Cardiac fibroblast (primary cell): ENCODE measurements at regions not wholly inside any gene's neighbourhood (a gene's known extent, or its start where the extent isn't known, plus 50 kb on each side); places are given as distances from the start of the nearest gene placed in this dataset.

Experiments used
- DNase-seq, 2 donors: peaks; one replicate each; pipeline versions ENCODE4 v3.0.0 to v3.0.0-alpha.2; 2010; ENCODE audit warnings: low read depth in 2 of 2
- H3K4me3 ChIP-seq, 2 donors: replicated peaks in 1 of 2; 1 replicate in 1 of 2; 2 replicates in 1 of 2; pipeline ENCODE4 v1.5.1; 2011; ENCODE audit warnings: low read depth in 2 of 2, low read length in 2 of 2, mild to moderate bottlenecking in 2 of 2, moderate library complexity in 1 of 2
- TF ChIP-seq, protein P1 (sequence below): IDR thresholded peaks from one replicate; pipeline ENCODE4 v1.5.1; 2011; ENCODE audit warnings: low read depth, mild to moderate bottlenecking, low read length, inconsistent platforms

DNA sequence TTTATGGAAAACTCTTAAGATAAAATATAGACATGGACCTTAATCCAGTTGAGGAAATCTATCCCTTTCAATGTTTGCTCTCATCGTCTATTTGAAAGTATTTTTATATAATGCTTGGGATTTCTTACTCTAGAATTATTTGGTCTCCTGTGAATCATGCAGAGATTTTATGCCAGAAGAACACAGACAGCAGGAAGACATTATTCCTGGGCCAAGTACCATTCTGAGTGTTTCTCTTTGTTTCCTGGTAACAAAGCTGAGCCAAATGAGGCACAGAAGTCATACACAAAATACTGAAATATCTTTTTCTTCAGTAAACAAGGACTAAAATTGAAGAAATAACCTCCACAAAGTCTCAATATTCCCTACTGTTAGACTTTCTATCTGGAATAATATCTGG, 538.2 kb upstream of the EYS start:
- TF ChIP-seq, protein P1, sequence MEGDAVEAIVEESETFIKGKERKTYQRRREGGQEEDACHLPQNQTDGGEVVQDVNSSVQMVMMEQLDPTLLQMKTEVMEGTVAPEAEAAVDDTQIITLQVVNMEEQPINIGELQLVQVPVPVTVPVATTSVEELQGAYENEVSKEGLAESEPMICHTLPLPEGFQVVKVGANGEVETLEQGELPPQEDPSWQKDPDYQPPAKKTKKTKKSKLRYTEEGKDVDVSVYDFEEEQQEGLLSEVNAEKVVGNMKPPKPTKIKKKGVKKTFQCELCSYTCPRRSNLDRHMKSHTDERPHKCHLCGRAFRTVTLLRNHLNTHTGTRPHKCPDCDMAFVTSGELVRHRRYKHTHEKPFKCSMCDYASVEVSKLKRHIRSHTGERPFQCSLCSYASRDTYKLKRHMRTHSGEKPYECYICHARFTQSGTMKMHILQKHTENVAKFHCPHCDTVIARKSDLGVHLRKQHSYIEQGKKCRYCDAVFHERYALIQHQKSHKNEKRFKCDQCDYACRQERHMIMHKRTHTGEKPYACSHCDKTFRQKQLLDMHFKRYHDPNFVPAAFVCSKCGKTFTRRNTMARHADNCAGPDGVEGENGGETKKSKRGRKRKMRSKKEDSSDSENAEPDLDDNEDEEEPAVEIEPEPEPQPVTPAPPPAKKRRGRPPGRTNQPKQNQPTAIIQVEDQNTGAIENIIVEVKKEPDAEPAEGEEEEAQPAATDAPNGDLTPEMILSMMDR: no peak
- H3K4me3 ChIP-seq: no peak overlapping the region

DNA sequence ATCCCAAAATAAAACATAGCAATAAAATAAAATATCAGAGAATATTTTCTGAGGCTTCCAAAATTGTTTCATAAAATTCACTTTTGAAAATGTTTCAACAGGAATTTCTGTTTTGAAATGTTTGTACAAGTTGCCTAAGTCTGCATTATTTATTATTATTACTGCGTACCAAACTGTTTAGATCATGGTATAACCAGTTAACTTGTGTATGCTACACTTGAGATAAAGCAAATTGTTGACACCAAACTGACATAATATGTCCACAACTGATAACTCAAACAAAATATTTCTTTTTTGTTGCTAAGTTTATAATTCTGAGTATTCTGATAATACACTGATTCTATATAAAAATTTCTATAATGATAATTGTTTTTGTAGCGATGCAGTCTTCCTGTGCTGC, 531.8 kb upstream of the EYS start:
- no peak overlapping the region for H3K4me3 ChIP-seq
- no peak for DNase-seq

More for the DNA sequence above, 538.2 kb upstream of the EYS start:
- no peak for DNase-seq

DNA sequence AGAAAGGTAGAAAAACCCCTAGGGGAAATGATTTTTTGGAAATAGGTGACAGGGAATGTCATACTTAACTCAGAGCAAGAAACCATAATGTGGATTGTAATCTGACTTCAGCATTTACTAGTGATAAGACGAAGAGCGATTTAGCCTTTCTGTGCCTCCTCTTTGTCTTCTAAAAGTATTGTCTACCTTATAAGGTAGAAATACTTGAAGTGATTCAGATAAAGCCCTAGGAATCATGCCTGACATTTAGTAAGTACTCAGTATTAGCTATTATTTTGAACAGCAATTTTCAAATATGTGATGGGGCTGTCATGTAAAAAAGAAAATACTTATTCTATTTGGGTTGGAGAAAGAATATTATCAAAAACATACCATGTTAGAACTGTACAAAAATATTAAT, 525.9 kb upstream of the EYS start:
- no peak for DNase-seq
- TF ChIP-seq, protein P1: no peak
- H3K4me3 ChIP-seq: no peak overlapping the region

More for the DNA sequence above, 531.8 kb upstream of the EYS start:
- TF ChIP-seq, protein P1: no peak

DNA sequence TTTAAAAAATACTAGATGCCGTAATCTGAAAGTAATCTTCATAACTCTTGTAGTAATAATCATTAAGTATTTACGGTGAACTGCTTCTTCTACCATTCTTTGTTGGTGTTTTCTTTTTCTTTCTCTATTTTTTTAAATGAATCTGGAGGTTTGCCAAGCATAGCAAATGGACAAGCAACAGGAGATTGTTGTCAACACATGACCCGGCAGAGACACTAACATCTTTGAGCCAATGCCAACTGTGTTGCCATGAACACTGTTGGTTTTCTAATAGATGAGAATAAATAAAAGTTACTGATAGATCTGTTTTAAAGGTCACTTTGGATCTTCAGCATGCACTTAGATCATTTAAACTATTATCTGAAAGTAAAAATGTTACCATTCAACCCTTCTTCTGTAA, 523.6 kb upstream of the EYS start:
- no peak overlapping the region for H3K4me3 ChIP-seq
- TF ChIP-seq, protein P1: no peak
- DNase-seq: no peak

DNA sequence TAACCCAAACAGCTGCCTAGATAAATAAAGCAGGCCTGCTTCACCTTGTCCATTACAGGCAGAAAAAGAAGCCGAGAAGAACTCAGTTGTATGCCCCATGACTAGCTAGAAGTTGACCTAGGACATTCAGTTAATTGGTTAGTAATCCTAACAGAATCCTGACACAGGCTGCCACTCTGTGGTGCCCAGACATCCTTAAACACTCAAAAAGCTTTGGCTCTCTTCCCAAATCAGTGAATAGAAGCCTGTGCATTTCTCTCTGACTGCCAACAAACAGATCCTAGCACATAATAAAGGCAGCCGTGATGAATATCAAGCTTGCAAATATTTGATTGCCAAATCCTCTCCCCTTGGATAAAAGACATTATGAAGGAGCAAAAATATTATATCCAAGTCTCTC, 519.1 kb upstream of the EYS start:
- DNase-seq: no peak
- no peak overlapping the region for H3K4me3 ChIP-seq
- TF ChIP-seq, protein P1: no peak

DNA sequence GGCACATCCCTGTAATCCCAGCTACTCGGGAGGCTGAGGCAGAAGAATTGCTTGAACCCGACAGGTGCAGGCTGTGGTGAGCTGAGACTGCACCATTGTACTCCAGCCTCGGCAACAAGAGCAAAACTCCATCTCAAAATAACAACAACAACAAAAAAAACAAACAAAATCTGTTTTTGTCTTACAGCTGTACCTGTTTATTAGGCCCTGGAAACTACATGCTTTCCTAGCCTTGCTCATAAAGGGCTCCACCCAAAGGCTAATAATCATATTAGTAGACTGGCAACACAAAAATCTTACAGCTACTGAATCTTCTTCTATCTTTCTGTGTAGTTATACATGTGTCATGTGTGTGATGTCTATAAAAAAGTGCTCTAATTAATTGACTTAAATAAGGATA, 503.9 kb upstream of the EYS start:
- H3K4me3 ChIP-seq: no peak overlapping the region
- TF ChIP-seq, protein P1: no peak
- peak in 1 of 2 donors; percentile 0 for DNase-seq

DNA sequence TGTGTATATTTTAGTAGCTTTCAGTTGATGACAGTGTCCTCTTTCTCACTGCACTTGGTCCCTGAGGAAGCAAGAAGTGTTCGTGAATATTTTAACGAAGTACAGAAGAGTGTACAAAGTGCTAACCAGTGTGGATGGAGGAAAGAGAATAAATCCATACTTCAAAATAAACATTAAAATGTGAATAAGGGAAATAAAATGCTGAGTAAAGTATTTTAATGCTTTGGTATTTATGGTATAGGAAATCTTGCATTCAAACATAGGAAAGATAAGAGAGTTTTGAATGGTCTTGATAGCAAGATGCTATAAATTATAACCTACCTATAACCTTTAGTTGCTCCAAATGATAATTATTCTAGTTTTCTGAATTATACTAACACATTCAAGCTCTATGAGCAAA, 493.4 kb upstream of the EYS start:
- TF ChIP-seq, protein P1: no peak
- H3K4me3 ChIP-seq: no peak overlapping the region
- DNase-seq: no peak
